Esophagus muscularis mucosa (tissue), 4 donors: ENCODE measurements at regions not wholly inside any gene's neighbourhood (a gene's known extent, or its start where the extent isn't known, plus 50 kb on each side); places are given as distances from the start of the nearest gene placed in this dataset.

ENCODE experiments used
- DNase-seq: peaks from one replicate; pipeline ENCODE4 v3.0.0-alpha.2; 2017; ENCODE audit errors: extremely low spot score
- H3K27ac ChIP-seq, 4 donors: fragments of 200-600 bp; sonication (generic); replicated peaks in 1 of 4; 1 replicate in 3 of 4; 2 replicates in 1 of 4; pipeline ENCODE4 v1.5.1; 2016 to 2019; ENCODE audit warnings: mild to moderate bottlenecking in 1 of 4
- H3K27me3 ChIP-seq, 4 donors: fragments of 200-600 bp; sonication (generic); one replicate each; pipeline versions ENCODE4 v1.5.1 to v1.6.0; 2016 to 2019
- H3K36me3 ChIP-seq, 4 donors: fragments of 200-600 bp; sonication (generic); one replicate each; pipeline ENCODE4 v1.5.1; 2016 to 2019
- H3K4me1 ChIP-seq, 4 donors: fragments of 200-600 bp; sonication (generic); one replicate each; pipeline ENCODE4 v1.5.1; 2016 to 2019
- H3K4me3 ChIP-seq, 4 donors: fragments of 200-600 bp; sonication (generic); 1 replicate in 2 of 4; 2 replicates in 2 of 4; pipeline ENCODE4 v1.5.1; 2016 to 2019; ENCODE audit warnings: mild to moderate bottlenecking in 4 of 4, moderate library complexity in 1 of 4
- H3K9me3 ChIP-seq, 4 donors: fragments of 200-600 bp; sonication (generic); 1 replicate in 3 of 4; 2 replicates in 1 of 4; pipeline ENCODE4 v1.5.1; 2016 to 2019
- EP300 ChIP-seq: sonication (generic); formaldehyde crosslinking; IDR thresholded peaks from one replicate; pipeline ENCODE4 v1.6.1; 2017; ENCODE audit warnings: antibody characterized with exemption
- POLR2A ChIP-seq: fragments of 450-650 bp; IDR thresholded peaks from one replicate; pipeline ENCODE4 v1.6.1; 2017; ENCODE audit warnings: antibody characterized with exemption, moderate library complexity, mild to moderate bottlenecking, low read depth
- POLR2AphosphoS5 ChIP-seq, 2 donors: sonication (generic); formaldehyde crosslinking; IDR thresholded peaks; one replicate each; pipeline ENCODE4 v1.6.1; 2017; ENCODE audit warnings: antibody characterized with exemption in 2 of 2
- WGBS: methylation state at CpG from one replicate; pipeline ENCODE4 v1.1.5; 2018; 5-methylcytosine and 5-hydroxymethylcytosine counted together
- intact Hi-C: fragments of 100-400 bp; cut with DNase I; formaldehyde crosslinking; loops from one replicate; pipeline ENCODE4 v1.15.1; 2023
- TF ChIP-seq, protein P1 (sequence below), 3 experiments: fragments of 200-600 bp in 2 of 3; fragments of 450-650 bp in 1 of 3; sonication (generic) in 2 of 3; IDR thresholded peaks; one replicate each; pipeline ENCODE4 v1.5.1; 2017 to 2019; ENCODE audit warnings: antibody characterized with exemption in 3 of 3, mild to moderate bottlenecking in 2 of 3, moderate library complexity in 1 of 3

DNA sequence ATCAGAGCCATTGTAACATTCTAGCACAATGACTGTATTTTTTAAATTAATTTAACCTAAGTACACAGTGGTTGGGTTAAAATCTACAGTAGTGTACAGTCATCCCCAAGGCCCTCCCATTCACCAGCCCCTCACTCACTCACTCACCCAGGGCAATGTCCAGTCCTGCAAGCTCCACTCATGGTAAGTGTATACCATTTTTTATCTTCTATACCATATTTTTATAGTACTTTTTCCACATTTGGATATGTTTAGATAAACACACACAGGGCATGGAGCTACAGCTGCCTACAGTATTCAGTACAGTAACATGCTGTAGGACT lies 72.1 kb downstream of the COPS8 start:
- no peak overlapping the region for H3K4me3 ChIP-seq
- peak; percentile 50 for DNase-seq
- H3K27me3 ChIP-seq: no peaks in the 10 kb centered on the region
- no peaks in the 10 kb centered on the region for H3K36me3 ChIP-seq
- H3K9me3 ChIP-seq: no peaks in the 10 kb centered on the region
- intact Hi-C loops: loop anchor here (10.0 kb wide), 1 partner anchor 417 kb away; no protein-coding TSS in a partner anchor
- TF ChIP-seq, protein P1, sequence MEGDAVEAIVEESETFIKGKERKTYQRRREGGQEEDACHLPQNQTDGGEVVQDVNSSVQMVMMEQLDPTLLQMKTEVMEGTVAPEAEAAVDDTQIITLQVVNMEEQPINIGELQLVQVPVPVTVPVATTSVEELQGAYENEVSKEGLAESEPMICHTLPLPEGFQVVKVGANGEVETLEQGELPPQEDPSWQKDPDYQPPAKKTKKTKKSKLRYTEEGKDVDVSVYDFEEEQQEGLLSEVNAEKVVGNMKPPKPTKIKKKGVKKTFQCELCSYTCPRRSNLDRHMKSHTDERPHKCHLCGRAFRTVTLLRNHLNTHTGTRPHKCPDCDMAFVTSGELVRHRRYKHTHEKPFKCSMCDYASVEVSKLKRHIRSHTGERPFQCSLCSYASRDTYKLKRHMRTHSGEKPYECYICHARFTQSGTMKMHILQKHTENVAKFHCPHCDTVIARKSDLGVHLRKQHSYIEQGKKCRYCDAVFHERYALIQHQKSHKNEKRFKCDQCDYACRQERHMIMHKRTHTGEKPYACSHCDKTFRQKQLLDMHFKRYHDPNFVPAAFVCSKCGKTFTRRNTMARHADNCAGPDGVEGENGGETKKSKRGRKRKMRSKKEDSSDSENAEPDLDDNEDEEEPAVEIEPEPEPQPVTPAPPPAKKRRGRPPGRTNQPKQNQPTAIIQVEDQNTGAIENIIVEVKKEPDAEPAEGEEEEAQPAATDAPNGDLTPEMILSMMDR (IDR thresholded peaks at IDR 0.05): no peak
- TF ChIP-seq POLR2A (no peak), EP300 (no peak), POLR2AphosphoS5 (IDR thresholded peaks at IDR 0.05) (no peak)
- H3K4me1 ChIP-seq: peaks cover 8 to 45% (median 28%) of the 10 kb centered on the region in 4 donors
- no peak overlapping the region for H3K27ac ChIP-seq

DNA sequence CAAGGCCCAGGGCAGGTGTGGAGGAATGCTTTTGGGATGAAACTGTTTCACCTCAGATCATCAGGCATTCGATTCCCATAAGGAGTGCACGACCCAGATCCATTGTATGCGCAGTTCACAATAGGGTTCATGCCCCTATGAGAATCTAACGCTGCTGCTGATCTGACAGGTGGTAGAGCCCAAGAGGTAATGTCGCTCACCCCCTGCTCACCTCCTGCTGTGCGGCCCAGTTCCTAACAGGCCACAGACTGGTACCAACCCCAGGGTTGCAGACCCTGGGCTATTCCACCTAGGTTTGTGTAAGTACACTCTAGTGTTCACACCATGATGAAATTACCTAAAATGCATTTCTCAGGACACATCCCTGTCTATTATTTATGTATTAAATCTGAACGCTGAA lies 72.5 kb downstream of the COPS8 start:
- intact Hi-C loops: loop anchor here (10.0 kb wide), 1 partner anchor 417 kb away; no protein-coding TSS in a partner anchor
- no peak overlapping the region for H3K27ac ChIP-seq

DNA sequence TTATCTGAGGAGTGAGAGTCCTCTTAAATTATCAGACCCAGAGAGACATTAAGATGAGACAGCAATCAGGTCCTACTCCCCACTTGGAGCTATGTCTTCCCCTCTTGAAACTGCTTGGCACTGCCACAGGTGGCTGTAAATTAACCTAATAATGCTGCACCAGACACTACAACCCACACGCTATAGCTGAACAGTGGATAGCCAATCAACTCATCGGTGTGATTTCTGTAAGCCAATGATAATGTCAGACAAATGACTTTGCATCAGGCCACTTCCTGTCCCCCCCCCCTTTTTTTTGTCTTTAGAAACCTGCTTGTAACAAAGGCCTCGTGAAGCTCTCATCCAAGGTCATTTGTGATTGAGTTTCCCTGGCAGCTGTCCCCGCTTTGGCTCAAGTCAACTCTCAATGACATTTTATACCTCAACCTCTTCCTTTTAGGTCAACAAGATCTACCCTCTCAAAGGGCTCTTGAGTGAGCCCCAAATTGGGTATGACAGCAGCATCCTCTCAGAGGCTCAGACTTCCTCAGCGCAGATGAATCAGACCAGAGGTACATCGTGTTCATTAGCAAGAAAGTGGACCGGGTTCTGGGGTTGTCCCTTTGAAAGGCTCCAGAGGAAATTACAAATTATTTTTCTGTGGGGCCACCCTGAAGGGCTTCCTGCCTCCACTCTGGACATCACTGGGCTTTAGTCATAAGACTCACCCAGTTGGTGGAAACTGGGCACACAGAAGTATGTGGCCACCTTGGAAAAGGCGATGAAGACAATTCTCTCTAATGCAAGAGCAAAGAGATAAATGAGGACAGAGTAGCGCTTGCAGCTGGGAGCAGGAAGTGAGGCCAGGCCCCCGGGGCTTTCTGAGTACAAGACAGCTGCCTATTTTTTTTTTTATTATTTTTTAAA lies 73.6 kb downstream of the COPS8 start:
- TF ChIP-seq, protein P1 (IDR thresholded peaks at IDR 0.05): no peak
- WGBS: 78% methylated on average over 10 of the region's 10 CpGs

More for the DNA sequence above, 72.5 kb downstream of the COPS8 start:
- TF ChIP-seq POLR2A (no peak), POLR2AphosphoS5 (IDR thresholded peaks at IDR 0.05) (no peak), EP300 (no peak)
- TF ChIP-seq, protein P1 (IDR thresholded peaks at IDR 0.05): no peak
- DNase-seq: peak; percentile 64
- Histone ChIP-seq H3K4me3 (no peak overlapping the region), H3K27me3 (no peaks in the 10 kb centered on the region), H3K9me3 (no peaks in the 10 kb centered on the region), H3K36me3 (no peaks in the 10 kb centered on the region), H3K4me1 (peaks cover 8 to 45% (median 28%) of the 10 kb centered on the region in 4 donors)
- 98% methylated on average over 5 of the region's 7 CpGs for WGBS

DNA sequence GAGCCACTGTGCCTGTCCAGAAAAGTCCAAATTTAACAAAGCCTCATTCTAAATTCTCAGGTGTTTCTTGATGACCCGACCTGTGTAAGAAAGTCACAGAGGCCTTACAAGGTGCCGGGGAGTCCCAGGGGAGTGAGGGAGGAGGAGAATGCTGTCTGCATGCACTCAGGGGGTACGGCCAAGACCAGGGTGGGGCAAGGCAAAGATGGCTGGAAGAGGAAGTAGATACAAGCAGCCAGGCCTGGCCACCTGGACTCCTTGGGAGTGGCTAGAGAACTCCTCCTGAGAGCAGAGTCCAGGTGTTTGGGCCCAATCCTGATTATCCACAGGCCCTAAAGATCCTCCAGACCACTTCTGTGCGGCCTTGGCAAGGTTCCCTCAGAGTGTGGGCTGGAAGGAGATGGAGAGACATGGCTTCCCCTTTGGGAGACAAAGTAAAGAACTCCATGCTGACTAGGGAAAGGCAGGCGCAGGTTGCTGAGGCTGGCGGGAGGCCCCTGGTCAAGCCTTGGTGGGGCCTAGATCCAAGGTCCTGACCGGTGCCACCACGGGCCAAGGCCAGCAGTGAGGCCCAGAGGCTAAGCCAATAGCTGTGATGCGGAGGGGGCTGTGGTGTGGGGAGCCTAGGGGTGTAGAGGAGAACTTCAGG lies 74.7 kb downstream of the COPS8 start:
- intact Hi-C loops: no loop called here
- WGBS: 94% methylated on average over 9 of the region's 9 CpGs
- no peak for TF ChIP-seq POLR2AphosphoS5 (IDR thresholded peaks at IDR 0.05)
- TF ChIP-seq EP300: no peak
- TF ChIP-seq POLR2A: no peak
- TF ChIP-seq, protein P1 (IDR thresholded peaks at IDR 0.05): no peak
- Histone ChIP-seq H3K27ac (peak overlapping the region; percentile 53 to 75 (median 68)), H3K4me1 (peaks cover 8 to 41% (median 26%) of the 10 kb centered on the region in 4 donors), H3K9me3 (no peaks in the 10 kb centered on the region), H3K27me3 (no peaks in the 10 kb centered on the region), H3K36me3 (no peaks in the 10 kb centered on the region), H3K4me3 (no peak overlapping the region)
- DNase-seq: peak; percentile 74

More for the DNA sequence above, 73.6 kb downstream of the COPS8 start:
- Histone ChIP-seq H3K9me3 (no peaks in the 10 kb centered on the region), H3K36me3 (no peaks in the 10 kb centered on the region), H3K4me1 (peaks cover 8 to 45% (median 28%) of the 10 kb centered on the region in 4 donors), H3K4me3 (no peak overlapping the region), H3K27me3 (no peaks in the 10 kb centered on the region), H3K27ac (peak overlapping the region; percentile 53 to 75 (median 68))
- intact Hi-C loops: loop anchor here (10.0 kb wide), 1 partner anchor 416 kb away; no protein-coding TSS in a partner anchor
- peak; percentile 89 for DNase-seq
